CD4-positive, alpha-beta memory T cell (primary cell): ENCODE measurements at regions not wholly inside any gene's neighbourhood (a gene's known extent, or its start where the extent isn't known, plus 50 kb on each side); places are given as distances from the start of the nearest gene placed in this dataset.
A peak's percentile ranks its signal among the peaks of the same experiment; 100 is the strongest.
"Not testable (repeated sequence)": the region's sequence is repeated elsewhere in the genome, so short reads cannot be mapped to it uniquely, and the experiment has no call there.

Source experiments
- CTCF ChIA-PET: fragments of 350-600 bp; sonication (Branson Sonifier 250); formaldehyde crosslinking; loops from one replicate; lab custom pipeline; 2021; ENCODE audit warnings: inconsistent platforms; ENCODE audit not compliant: partially characterized antibody; lab: Charles Lee
- POLR2A ChIA-PET: fragments of 350-600 bp; sonication (Branson Sonifier 250); formaldehyde crosslinking; loops from one replicate; lab custom pipeline; 2021; ENCODE audit not compliant: partially characterized antibody; lab: Charles Lee
- DNase-seq, 5 donors: peaks; one replicate each; pipeline versions ENCODE4 v3.0.0 to v3.0.0-alpha.2; 2020 to 2022; ENCODE audit warnings: mixed read lengths in 1 of 5
- H3K27ac ChIP-seq: one replicate; pipeline ENCODE4 v1.7.0; 2013; ENCODE audit warnings: low read depth, low read length
- H3K27me3 ChIP-seq: 2 replicates; pipeline ENCODE4 v1.7.0; 2013; ENCODE audit warnings: mild to moderate bottlenecking, low read length, moderate library complexity; ENCODE audit not compliant: insufficient read depth
- H3K36me3 ChIP-seq: 2 replicates; pipeline ENCODE4 v1.7.0; 2013; ENCODE audit warnings: mild to moderate bottlenecking, low read length, moderate library complexity; ENCODE audit not compliant: insufficient read depth
- H3K4me1 ChIP-seq: 2 replicates; pipeline ENCODE4 v1.7.0; 2013; ENCODE audit warnings: mild to moderate bottlenecking, low read length, moderate library complexity; ENCODE audit not compliant: insufficient read depth
- H3K4me3 ChIP-seq, 2 donors: one replicate each; pipeline ENCODE4 v1.7.0; 2013; ENCODE audit warnings: low read length in 2 of 2, mild to moderate bottlenecking in 1 of 2
- H3K9me3 ChIP-seq, 2 donors: one replicate each; pipeline ENCODE4 v1.7.0; 2013; ENCODE audit warnings: low read length in 2 of 2, control low read depth in 1 of 2; ENCODE audit not compliant: control insufficient read depth in 1 of 2
- H3K27ac Mint-ChIP-seq, 7 donors: one replicate each; pipeline ENCODE4 v1.8.0; 2020 to 2021; ENCODE audit warnings: mixed read lengths in 7 of 7, mild to moderate bottlenecking in 6 of 7, inconsistent platforms in 3 of 7, moderate library complexity in 3 of 7
- H3K27me3 Mint-ChIP-seq, 2 donors: one replicate each; pipeline ENCODE4 v1.8.0; 2020 to 2021; ENCODE audit warnings: mixed read lengths in 2 of 2
- H3K36me3 Mint-ChIP-seq, 2 donors: one replicate each; pipeline ENCODE4 v1.8.0; 2020 to 2021; ENCODE audit warnings: mixed read lengths in 2 of 2, inconsistent platforms in 1 of 2, mild to moderate bottlenecking in 1 of 2
- H3K4me1 Mint-ChIP-seq, 4 donors: one replicate each; pipeline ENCODE4 v1.8.0; 2020 to 2021; ENCODE audit warnings: mixed read lengths in 4 of 4, mild to moderate bottlenecking in 1 of 4
- H3K4me3 Mint-ChIP-seq, 8 donors: one replicate each; pipeline ENCODE4 v1.8.0; 2020 to 2021; ENCODE audit warnings: mixed read lengths in 8 of 8, mild to moderate bottlenecking in 7 of 8, moderate library complexity in 6 of 8, inconsistent platforms in 3 of 8
- H3K9me3 Mint-ChIP-seq, 8 donors: one replicate each; pipeline ENCODE4 v1.8.0; 2020 to 2021; ENCODE audit warnings: mixed read lengths in 8 of 8, mild to moderate bottlenecking in 5 of 8, inconsistent platforms in 3 of 8, moderate library complexity in 1 of 8
- intact Hi-C: fragments of 100-400 bp; cut with micrococcal nuclease; formaldehyde crosslinking; loops from one replicate; pipeline ENCODE4 v1.15.1; 2023

DNA sequence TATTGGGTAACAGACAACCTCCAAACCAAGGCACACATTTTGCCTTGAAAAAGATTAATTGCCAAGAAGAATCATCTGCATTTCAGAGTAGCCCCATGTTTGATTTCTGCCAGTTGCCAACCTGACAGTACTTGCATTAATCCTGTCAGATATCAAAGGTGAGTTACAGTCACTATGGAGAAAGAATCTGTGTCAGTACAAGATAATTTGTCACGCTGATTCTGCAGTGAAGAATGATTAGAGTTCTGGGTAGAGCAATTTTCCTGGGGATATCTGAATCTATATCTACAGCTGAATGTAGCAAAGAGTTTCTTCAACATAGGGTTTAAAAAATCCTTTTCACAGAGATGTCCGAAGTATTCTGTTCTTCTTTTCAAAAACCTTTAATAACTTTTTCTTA is 150.7 kb downstream of the AKAP11 start:
- Mint-ChIP-seq H3K27me3 (no peaks in the 10 kb centered on the region), H3K27ac (no peak overlapping the region), H3K9me3 (peaks cover 0 to 5% (median 3%) of the 10 kb centered on the region in 8 donors), H3K4me1 (peaks cover 0 to 3% (median 1%) of the 10 kb centered on the region in 4 donors), H3K4me3 (no peak overlapping the region), H3K36me3 (no peaks in the 10 kb centered on the region)
- no peak for DNase-seq
- CTCF ChIA-PET: no interaction called here
- POLR2A ChIA-PET: no interaction called here
- Histone ChIP-seq H3K9me3 (no peaks in the 10 kb centered on the region), H3K27me3 (no peaks in the 10 kb centered on the region), H3K36me3 (no peaks in the 10 kb centered on the region), H3K27ac (no peak overlapping the region), H3K4me1 (no peaks in the 10 kb centered on the region), H3K4me3 (no peak overlapping the region)
- intact Hi-C loops: no loop called here

DNA sequence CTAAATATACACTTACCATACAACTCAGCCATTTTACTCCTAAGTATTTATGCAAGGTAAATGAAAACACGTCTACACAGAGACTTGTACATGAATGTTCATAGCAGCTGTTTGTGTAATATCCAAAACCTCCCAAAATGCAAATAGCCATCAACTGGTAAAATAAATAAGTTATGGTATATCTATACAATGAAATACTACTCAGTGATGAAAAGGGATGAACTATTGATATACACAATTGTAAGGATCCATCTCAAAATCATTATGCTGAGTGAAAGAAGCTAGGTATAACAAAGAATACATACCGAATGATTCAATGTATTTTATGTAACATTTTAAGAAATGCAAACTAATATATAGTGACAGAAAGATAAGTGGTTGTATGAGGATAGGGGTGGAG is 149.8 kb upstream of the TNFSF11 start:
- Histone ChIP-seq H3K4me1 (no peaks in the 10 kb centered on the region), H3K4me3 (no peak overlapping the region), H3K27ac (no peak overlapping the region), H3K9me3 (no peaks in the 10 kb centered on the region), H3K27me3 (no peaks in the 10 kb centered on the region), H3K36me3 (no peaks in the 10 kb centered on the region)
- no peaks in the 10 kb centered on the region for H3K27me3 Mint-ChIP-seq
- DNase-seq: no peak
- ChIA-PET CTCF (no interaction called here), POLR2A (no interaction called here)
- no peak overlapping the region for H3K4me3 Mint-ChIP-seq
- peaks cover 0 to 3% (median 1%) of the 10 kb centered on the region in 4 donors for H3K4me1 Mint-ChIP-seq
- intact Hi-C loops: no loop called here
- H3K36me3 Mint-ChIP-seq: no peaks in the 10 kb centered on the region
- no peak overlapping the region for H3K27ac Mint-ChIP-seq
- peaks cover 0 to 5% (median 3%) of the 10 kb centered on the region in 8 donors for H3K9me3 Mint-ChIP-seq

DNA sequence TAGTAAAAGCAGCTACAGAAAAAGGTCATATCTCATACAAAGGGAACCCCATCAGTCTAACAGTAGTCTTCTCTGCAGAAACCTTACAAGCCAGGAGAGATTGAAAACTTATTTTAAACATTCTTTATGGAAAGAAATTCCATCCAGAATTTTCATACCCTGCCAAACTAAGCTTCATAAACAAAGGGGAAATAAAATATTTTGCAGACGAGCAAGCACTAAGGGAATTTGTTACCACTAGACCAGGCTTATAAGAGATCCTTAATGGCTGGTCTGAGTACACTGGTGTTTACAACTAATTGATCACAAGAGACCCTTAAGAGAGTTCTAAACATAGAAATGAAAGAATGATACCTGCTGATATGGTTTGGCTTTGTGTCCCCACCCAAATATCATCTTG is 128.6 kb upstream of the TNFSF11 start:
- intact Hi-C loops: no loop called here

DNA sequence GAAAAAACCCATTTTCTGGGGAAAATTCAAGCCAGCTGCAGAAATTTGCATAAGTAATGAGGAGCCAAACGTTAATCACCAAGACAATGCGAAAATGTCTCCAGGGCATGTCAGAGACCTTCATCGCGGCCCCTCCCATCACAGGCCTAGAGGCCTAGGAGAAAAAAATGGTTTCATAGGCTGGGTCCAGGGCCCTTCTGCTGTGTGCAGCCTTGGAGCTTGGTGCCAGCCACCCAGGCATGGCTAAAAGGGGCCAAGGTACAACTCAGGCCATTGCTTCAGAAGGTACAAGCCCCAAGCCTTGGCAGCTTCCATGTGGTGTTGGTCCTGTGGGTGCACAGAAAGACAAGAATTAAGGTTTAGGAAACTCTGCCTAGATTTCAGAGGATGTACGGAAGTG is 127.4 kb upstream of the TNFSF11 start:
- CTCF ChIA-PET: interaction anchor here (1.1 kb wide), 1 partner anchor 32 kb away, joined by 3 read pairs; no protein-coding TSS in a partner anchor
- H3K27me3 ChIP-seq, H3K9me3 ChIP-seq, H3K4me3 ChIP-seq, H3K27me3 Mint-ChIP-seq, H3K4me3 Mint-ChIP-seq, POLR2A ChIA-PET, H3K4me1 ChIP-seq, H3K36me3 ChIP-seq, H3K36me3 Mint-ChIP-seq, H3K27ac ChIP-seq, H3K27ac Mint-ChIP-seq, DNase-seq, intact Hi-C loops: not testable (repeated sequence)
- Mint-ChIP-seq H3K9me3 (peaks cover 0 to 39% (median 30%) of the 10 kb centered on the region in 8 donors), H3K4me1 (peaks cover 0 to 13% (median 3%) of the 10 kb centered on the region in 4 donors)

More for the DNA sequence above, 128.6 kb upstream of the TNFSF11 start:
- H3K4me3 Mint-ChIP-seq: no peak overlapping the region
- Histone ChIP-seq H3K27me3 (no peaks in the 10 kb centered on the region), H3K27ac (no peak overlapping the region), H3K9me3 (peaks cover 0 to 7% of the 10 kb centered on the region in 2 donors), H3K36me3 (no peaks in the 10 kb centered on the region), H3K4me1 (no peaks in the 10 kb centered on the region), H3K4me3 (no peak overlapping the region)
- ChIA-PET CTCF (no interaction called here), POLR2A (no interaction called here)
- H3K36me3 Mint-ChIP-seq: peaks cover 1 to 7% of the 10 kb centered on the region in 2 donors
- peaks cover 0 to 39% (median 30%) of the 10 kb centered on the region in 8 donors for H3K9me3 Mint-ChIP-seq
- no peak for DNase-seq
- no peak overlapping the region for H3K27ac Mint-ChIP-seq
- no peaks in the 10 kb centered on the region for H3K27me3 Mint-ChIP-seq
- peaks cover 0 to 4% (median 0%) of the 10 kb centered on the region in 4 donors for H3K4me1 Mint-ChIP-seq

DNA sequence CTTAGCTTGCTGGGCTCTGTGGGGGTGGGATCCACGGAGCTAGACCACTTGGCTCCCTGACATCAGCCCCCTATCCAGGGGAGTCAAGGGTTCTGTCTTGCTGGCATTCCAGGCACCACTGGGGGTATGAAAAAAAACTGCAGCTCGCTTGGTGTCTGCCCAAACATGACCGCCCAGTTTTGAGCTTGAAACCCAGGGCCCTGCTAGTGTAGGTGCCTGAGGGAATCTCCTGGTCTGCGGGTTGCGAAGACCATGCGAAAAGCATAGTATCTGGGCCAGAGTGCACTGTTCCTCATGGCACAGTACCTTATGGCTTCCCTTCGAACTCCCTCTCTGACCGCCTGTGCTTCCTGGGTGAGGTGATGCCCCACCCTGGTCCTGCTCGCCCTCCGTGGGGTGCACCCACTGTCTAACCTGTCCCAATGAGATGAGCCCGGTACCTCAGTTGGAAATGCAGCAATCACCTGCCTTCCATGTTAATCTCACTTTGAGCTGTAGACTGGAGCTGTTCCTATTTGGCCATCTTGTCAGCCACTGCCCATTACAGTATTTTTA is 120.8 kb upstream of the TNFSF11 start:
- H3K36me3 ChIP-seq: no peaks in the 10 kb centered on the region
- H3K27me3 ChIP-seq: no peaks in the 10 kb centered on the region
- no peaks in the 10 kb centered on the region for H3K27me3 Mint-ChIP-seq
- peaks cover 0 to 2% (median 0%) of the 10 kb centered on the region in 8 donors for H3K9me3 Mint-ChIP-seq
- CTCF ChIA-PET: no interaction called here
- H3K36me3 Mint-ChIP-seq: peaks cover 0 to 1% of the 10 kb centered on the region in 2 donors
- no peak overlapping the region for H3K27ac ChIP-seq
- H3K27ac Mint-ChIP-seq: no peak overlapping the region
- peaks cover 1 to 13% (median 6%) of the 10 kb centered on the region in 4 donors for H3K4me1 Mint-ChIP-seq
- POLR2A ChIA-PET: no interaction called here
- no peaks in the 10 kb centered on the region for H3K9me3 ChIP-seq
- no peak overlapping the region for H3K4me3 ChIP-seq
- DNase-seq: no peak
- peak overlapping the region in 1 of 8 donors; percentile 23 for H3K4me3 Mint-ChIP-seq
- no peaks in the 10 kb centered on the region for H3K4me1 ChIP-seq
- intact Hi-C loops: no loop called here

DNA sequence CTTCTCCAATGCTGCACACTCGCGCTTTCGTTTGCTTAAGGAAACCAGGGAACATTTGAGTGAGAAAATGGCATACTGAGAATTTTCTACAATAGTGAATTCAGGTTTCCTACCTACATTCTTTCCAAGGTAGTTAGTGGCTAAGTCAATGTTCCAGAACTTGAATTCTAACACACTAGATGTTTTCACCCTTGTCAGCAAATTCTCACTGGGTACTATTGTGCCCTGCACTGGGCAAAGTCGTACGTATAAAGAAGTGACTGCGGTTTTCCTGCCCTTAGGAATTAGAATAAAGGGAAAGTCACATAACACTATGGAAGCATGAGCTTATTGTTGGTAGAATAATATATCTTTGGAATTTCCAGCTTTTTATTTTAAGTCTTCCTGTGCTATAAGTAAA is 119.2 kb upstream of the TNFSF11 start:
- Mint-ChIP-seq H3K4me1 (peaks cover 3 to 14% (median 9%) of the 10 kb centered on the region in 4 donors), H3K36me3 (no peaks in the 10 kb centered on the region), H3K27ac (no peak overlapping the region), H3K4me3 (no peak overlapping the region), H3K27me3 (no peaks in the 10 kb centered on the region), H3K9me3 (no peaks in the 10 kb centered on the region)
- Histone ChIP-seq H3K4me3 (no peak overlapping the region), H3K9me3 (no peaks in the 10 kb centered on the region), H3K4me1 (no peaks in the 10 kb centered on the region), H3K27me3 (no peaks in the 10 kb centered on the region), H3K36me3 (no peaks in the 10 kb centered on the region), H3K27ac (no peak overlapping the region)
- no peak for DNase-seq
- POLR2A ChIA-PET: no interaction called here
- intact Hi-C loops: no loop called here
- CTCF ChIA-PET: no interaction called here

DNA sequence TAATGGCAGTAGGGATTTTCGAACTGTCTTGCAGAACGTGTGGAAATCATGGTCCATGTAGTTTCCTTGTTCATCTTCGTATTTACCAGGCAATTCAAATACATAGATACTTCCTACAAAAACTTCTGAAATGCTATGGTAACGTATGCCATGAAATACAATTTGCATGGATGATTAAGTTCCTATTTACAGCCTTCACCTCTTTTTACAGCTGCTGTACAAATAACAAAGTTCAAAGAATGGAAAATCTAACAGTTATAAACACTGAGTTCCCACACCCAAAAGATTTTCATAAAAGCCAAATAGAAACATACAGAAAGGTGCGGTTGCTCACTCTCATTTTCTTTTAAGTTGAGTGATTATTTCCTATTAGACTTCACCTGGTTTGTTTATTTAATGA is 115.8 kb upstream of the TNFSF11 start:
- CTCF ChIA-PET: no interaction called here
- peaks cover 0 to 9% (median 4%) of the 10 kb centered on the region in 4 donors for H3K4me1 Mint-ChIP-seq
- Histone ChIP-seq H3K4me3 (no peak overlapping the region), H3K36me3 (no peaks in the 10 kb centered on the region), H3K4me1 (no peaks in the 10 kb centered on the region), H3K27ac (no peak overlapping the region), H3K27me3 (no peaks in the 10 kb centered on the region), H3K9me3 (peaks cover 0 to 6% of the 10 kb centered on the region in 2 donors)
- no peaks in the 10 kb centered on the region for H3K27me3 Mint-ChIP-seq
- peaks cover 0 to 17% (median 14%) of the 10 kb centered on the region in 8 donors for H3K9me3 Mint-ChIP-seq
- no peak for DNase-seq
- H3K4me3 Mint-ChIP-seq: peak overlapping the region in 1 of 8 donors; percentile 17
- intact Hi-C loops: no loop called here
- H3K27ac Mint-ChIP-seq: peak overlapping the region in 1 of 7 donors; percentile 57
- H3K36me3 Mint-ChIP-seq: peaks cover 0 to 5% of the 10 kb centered on the region in 2 donors
- POLR2A ChIA-PET: no interaction called here
